Esophagus mucosa (tissue), 1 donor: ENCODE measurements at regions not wholly inside any gene's neighbourhood (a gene's known extent, or its start where the extent isn't known, plus 50 kb on each side); places are given as distances from the start of the nearest gene placed in this dataset.
"Not testable (repeated sequence)": the region's sequence is repeated elsewhere in the genome, so short reads cannot be mapped to it uniquely, and the experiment has no call there.

ENCODE experiments used
- ATAC-seq: fragments of 200-7000 bp; cut with Tn5 transposase; one replicate; pipeline ENCODE4 v1.9.1; 2020
- donor health status: DM: yes; HTN: yes; CAD: no.

DNA sequence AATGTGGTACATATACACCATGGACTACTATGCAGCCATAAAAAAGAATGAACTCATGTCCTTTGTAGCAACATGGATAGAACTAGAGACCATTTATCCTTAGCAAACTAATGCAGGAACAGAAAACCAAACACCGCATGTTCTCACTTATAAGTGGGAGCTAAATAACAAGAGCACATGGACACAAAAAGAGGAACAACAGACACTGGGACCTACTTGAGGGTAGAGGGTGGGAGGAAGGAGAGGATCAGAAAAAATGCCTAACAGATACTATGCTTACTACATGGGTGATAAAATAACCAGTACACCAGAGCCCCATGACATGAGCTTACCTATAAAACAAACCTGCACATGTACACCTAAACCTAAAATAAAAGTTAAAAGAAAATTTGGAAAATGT is 82.0 kb upstream of the ADRB2 start:
- ATAC-seq, result not testable (repeated sequence)

DNA sequence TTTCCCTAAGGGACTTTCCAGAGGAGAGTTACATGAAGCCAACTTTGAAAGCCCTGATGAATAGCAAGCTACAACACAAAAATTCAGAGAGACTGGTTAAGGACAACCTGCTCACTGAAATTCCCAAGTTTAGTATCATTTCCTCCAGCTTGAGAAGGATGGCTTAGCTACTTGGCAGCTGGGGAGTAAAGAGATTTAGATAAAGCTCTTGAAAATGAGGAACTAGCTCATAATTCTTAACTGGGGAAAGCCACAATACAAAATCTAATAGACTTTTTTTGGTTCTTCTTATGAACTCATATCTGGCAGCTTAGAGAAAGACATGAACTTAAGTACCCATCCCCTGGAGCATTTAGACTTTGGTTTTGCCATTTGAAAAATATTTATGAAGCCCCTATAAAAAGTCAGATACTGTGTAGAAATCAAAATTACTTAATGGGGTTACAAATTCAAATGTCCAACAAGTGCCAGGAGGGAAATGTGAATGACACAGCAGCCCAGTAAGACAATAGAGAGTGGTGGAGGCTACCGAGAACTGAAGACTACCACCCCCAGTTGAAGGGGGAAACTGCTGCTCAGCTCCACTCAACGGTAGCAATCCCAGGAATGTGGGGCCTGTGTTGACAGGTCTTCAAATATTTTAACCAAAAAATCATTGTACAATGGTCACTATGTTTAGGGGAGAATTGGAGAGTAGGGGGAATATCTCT is 79.4 kb upstream of the ADRB2 start:
- ATAC-seq, result no peak

DNA sequence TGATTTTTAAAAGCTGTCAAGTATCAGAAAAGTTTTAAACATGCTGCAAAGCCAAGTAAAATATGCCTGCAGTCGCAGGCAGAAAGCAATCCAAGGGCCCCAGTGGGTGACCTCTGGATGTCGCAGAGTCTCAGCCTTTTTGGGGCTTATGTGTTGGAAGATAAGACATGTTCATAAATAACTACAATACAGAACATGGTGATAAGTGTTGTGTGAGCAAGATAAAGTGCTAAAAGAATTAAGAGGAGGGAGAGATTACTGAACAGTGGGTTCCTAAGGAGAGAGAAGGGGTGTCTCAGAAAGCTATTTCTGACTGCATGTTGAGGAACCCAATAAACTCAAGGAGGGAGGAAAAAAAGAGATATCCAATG is 78.9 kb upstream of the ADRB2 start:
- no peak for ATAC-seq

DNA sequence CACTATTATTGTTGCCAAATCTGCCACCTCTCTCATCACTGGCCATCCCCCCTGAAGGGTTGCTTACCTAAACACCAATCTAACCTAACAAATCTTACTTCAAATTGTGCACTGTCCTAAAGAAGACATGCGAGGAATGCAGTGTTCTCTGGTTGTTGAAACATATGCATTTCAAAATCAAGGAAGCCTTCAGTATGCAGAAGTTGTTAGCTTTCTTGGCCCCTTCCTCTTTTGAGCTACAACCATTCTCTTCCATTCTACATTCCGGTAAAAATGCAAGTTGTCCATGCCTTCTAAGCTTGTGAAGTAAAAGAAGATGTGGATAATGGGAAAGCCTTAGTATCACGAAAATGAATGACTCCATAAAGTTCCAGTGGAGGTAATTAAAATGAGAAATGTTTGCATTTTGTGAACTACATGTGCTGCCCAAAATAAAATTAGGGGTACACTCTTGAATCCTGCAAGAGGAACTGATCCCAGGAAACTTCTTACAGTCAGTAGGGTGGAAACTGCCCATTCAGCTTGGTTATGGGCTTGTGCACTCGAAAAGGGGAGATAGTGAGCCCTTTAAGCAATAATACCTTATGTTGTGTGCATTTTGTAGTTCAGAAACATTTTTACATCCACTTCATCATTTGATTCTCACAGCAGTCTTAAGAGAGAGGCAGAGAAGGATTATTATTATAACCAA is 77.6 kb upstream of the ADRB2 start:
- ATAC-seq, result no peak

DNA sequence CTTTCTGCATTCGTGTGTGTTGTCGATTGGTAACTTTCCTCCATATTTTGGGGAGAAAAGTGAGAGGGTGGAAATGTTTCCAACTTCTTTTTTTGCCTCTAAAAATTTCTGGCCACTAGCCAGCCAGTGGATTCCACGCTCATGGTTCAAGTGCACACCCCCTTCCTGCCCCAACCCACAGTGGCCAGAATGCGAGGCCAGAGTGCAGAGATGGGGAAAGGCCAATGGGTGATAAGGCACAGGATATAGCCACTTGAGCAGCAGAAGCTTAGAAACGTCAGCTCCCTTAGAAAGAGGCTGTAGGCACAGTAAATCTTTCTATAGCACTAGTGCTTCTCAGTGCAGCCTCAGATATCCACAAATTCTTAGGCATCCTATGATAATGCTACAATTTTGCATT is 75.8 kb upstream of the ADRB2 start:
- ATAC-seq, result no peak

DNA sequence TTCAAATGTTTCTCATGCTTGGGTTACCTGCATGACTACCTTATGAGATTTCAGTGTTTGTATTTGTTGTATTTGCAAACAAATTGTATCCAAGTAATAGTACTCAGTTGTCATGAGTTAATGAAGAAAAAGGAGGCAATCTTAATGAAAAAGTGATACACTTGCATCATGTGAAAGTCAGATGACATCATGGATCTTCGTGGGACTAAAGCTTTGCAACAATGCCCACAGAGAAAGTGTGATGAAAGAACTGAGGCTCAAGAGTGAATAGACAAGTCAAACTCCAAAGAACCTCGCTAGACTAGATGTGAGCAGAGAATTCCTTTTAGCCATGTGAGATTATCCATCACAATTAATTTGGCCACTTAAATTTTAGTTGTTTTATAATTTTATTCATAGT is 75.4 kb upstream of the ADRB2 start:
- no peak for ATAC-seq

DNA sequence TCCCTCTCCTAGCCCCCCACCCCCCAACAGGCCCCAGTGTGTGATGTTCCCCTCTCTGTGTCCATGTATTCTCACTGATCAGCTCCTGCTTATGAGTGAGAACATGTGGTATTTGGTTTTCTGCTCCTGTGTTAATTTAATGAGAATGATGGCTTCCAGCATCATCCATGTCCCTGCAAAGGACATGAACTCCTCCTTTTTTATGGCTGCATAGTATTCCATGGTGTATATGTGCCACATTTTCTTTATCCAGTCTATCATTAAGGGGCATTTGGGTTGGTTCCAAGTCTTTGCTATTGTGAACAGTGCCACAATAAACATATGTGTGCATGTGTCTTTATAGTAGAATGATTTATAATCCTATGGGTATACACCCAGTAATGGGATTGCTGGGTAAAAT is 74.0 kb upstream of the ADRB2 start:
- ATAC-seq, result not testable (repeated sequence)

DNA sequence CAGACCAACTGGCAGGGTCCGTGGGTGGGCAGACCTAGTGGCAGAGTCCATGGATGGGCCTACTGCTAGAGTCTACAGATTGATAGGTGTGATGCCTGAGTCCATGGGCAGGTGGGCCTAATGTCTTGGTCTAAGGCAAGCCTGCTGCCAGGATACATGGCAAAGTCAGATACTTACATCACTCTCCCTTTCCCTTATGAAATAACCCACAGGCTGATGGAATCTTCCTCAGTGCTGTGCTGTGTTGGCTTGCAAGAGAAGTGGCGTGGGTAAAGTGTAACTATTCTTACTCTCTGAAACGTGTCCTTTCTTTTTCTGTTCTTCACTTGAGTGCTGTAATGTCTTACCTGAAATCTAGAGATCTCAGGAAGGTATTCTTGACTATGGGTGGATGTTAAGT is 67.3 kb upstream of the ADRB2 start:
- ATAC-seq, result no peak

DNA sequence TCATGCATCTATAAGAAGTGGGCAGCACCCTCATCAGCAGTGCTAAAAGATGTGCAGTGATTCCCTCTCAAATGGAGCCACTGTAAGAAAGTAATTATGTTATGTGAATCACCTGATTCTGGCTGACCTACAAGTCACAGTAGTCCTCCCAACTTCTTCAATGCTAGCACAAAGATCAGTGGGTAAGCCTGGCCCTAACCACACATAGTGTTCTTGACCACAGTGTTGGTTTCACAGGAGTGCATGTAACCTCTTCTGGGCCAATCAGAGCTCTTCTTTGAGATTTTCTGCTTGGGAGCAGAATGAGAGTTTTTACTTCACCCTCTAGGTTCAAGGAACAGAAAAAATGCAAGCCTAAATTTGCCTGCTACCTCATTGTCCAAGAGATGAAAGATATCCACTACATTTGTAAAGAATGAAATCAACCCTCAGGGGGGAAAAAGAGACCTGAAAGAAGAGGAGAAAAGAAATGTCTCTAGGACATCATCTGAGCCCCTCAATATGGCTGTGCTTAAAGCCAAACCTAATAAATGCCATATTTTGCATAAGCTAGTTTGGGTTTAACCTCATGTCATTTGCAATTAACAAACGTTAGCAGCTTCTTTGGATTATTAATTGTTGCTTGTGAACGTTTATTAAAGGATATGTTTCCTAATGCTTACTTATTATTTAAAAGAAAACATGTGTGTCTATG is 65.3 kb upstream of the ADRB2 start:
- no peak for ATAC-seq

DNA sequence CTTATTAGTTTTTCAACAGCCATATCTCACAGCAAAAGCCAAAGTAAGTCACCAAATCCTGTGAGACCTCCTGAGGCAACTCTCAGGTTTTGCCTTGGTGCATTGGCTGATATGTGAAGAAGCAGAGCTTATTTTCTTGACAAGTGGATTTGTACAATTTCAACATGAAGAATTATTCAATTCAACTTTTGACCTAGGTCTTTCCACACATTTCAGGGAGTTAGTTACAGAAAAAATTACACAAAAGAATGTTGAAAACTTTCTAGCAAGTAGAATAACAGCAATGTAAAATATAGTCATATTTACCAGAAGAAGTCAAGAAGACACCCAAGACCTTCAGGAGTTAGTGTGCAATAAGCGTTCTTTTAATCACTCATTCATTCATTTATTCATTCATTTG is 62.4 kb upstream of the ADRB2 start:
- no peak for ATAC-seq

DNA sequence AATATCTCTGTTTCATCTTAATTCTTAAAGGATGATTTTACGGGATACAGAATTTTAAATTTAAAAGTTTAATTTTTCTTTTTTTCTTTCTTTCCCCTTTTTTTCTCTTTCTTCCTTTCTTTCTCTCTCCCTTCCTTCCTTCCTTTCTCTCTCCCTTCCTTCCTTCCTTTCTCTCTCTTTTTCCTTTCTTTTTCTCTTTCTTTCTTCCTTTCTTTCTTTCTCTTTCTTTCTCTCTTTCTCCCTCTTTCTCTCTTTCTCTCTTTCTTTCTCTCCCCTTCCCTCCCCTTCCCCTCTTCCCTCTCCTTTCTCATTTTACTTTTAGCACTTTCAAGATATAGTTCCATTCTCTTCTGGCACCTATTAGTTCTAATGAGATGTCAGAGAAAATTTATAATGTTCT is 61.4 kb upstream of the ADRB2 start:
- ATAC-seq, result no peak

DNA sequence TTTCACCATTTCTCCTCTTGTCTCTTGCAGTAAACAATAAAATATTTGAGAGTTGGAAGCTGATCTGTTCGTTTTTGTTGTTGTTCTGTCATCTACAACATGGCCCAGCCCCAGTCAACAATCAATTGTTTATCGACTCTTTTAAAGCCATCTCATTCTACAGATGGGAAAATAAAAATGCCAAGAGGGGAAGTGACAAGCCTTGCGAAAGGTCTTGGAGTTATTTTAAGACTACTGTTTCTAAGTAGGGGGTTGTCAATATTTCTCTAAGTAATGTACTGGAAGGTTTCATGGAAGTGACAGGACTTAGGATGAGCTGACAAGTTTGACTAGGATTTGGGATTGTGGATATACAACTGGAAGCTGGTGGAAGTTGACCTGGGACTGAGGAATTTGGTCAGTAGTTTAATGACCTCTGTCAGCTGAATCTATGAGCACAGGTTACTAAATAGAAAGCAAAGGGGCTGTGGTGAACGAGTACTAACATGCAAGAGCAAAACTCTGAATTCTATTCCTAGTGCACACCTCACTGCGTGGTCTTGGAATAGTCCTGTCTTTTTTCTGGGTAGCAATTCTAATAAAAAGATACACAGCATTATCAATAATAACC is 57.5 kb upstream of the ADRB2 start:
- ATAC-seq, result no peak

DNA sequence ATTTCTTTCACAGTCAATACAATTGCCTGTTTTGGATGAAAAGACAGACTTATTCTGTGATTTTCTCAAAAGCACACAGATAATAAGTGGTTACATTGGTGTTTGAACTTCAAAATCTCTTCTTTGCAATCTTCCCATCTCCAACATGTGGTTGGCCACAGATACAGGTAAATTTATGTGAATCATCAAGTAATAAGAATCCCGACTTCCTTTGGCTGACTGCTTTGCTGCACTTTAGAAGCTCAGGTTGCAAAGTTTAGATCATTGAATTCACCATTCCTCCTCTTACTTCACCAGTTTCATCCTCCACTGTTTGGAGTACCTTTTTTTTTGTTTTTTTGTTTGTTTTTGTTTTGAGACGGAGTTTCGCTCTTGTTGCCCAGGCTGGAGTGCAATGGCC is 56.5 kb upstream of the ADRB2 start:
- ATAC-seq, result no peak

DNA sequence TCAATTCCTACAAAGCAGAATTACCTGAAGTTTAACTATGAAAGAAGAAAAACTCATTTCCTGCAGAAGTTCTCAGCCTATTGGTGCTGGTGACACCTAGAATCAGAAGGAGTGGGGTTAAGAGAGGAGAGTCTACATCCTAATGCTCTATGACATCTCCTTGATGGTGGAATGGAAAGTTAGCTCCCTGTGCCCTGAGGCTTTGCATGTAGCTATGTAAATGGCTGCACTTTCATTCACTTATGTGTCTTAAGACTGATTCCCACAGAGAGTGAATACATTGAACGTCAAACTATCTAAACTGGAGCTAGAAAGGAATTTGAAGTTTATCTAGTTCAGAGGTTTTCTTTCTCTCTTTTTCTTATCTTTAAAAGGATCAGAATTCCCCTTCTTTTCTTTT is 52.1 kb upstream of the ADRB2 start:
- no peak for ATAC-seq

DNA sequence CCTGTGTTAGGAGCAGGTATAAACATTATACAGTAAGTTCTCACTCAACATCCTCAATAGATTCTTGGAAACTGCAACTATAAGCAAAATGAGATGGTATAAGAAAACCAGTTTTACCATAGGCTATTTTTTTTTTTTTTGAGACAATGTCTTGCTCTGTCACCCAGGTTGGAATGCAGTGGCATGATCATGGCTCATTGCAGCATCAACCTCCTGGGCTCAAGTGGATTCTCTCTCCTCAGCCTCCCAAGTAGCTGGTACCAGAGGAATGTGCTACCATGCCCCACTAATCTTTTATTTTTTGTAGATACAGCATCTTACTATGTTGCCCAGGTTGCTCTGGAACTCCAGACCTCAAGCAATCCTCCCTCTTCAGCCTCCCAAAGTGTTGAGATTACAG is 50.1 kb upstream of the ADRB2 start:
- ATAC-seq, result peak; percentile 39
